Activated naive CD4-positive, alpha-beta T cell treated with anti-CD3 and anti-CD28 coated beads, Interleukin-2, amount 50 U/mL, for 24 hours (primary cell): ENCODE measurements at regions not wholly inside any gene's neighbourhood (a gene's known extent, or its start where the extent isn't known, plus 50 kb on each side); places are given as distances from the start of the nearest gene placed in this dataset.
"Not testable (repeated sequence)": the region's sequence is repeated elsewhere in the genome, so short reads cannot be mapped to it uniquely, and the experiment has no call there.

Experiments
- H3K27ac Mint-ChIP-seq: one replicate; pipeline ENCODE4 v1.8.0; 2021; ENCODE audit warnings: mild to moderate bottlenecking, mixed read lengths
- H3K27me3 Mint-ChIP-seq: one replicate; pipeline ENCODE4 v1.8.0; 2021; ENCODE audit warnings: mixed read lengths
- H3K36me3 Mint-ChIP-seq: one replicate; pipeline ENCODE4 v1.8.0; 2021; ENCODE audit warnings: mixed read lengths
- H3K4me1 Mint-ChIP-seq: one replicate; pipeline ENCODE4 v1.8.0; 2021; ENCODE audit warnings: mixed read lengths
- H3K4me3 Mint-ChIP-seq: one replicate; pipeline ENCODE4 v1.8.0; 2021; ENCODE audit warnings: mild to moderate bottlenecking, mixed read lengths
- H3K9me3 Mint-ChIP-seq: one replicate; pipeline ENCODE4 v1.8.0; 2021; ENCODE audit warnings: mixed read lengths

DNA sequence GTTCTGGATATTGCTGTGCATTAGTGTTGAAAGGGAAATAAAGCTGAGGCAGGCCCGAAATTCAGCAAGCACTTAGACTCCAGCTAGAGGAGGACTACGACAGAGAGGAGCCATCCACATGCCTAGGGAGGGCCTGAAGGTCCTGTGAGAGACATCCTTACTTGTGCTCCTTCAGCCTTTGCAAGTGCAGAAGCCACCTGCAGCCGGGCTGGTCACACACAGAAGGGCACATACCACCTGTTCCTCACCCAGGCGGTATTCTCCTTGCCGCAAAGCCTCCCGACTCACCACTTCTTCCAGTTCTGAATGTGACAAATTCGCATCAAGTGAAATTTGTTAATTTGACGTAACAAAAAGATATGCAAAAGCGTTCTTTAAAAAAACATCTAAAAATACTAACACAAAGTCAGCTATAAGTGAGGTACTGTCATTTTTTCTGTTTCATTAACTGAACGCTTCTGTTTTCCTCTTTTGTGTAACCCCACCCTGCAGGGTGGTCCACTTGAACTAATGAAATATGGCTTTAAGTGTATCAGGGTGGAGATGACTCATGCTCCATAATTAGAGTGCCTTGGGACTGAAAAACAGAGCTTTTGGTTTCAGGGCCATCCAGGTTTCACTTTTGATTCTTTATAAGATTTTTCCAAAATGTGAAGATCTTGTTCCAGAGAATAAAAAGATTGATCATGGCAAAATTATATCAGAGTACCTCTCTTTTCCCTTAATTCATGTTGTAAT lies 467.9 kb upstream of the ATP11B start:
- Mint-ChIP-seq H3K4me3 (no peak overlapping the region), H3K9me3 (peaks cover 1% of the 10 kb centered on the region), H3K4me1 (no peaks in the 10 kb centered on the region), H3K36me3 (no peaks in the 10 kb centered on the region), H3K27me3 (peaks cover 1% of the 10 kb centered on the region), H3K27ac (no peak overlapping the region)

DNA sequence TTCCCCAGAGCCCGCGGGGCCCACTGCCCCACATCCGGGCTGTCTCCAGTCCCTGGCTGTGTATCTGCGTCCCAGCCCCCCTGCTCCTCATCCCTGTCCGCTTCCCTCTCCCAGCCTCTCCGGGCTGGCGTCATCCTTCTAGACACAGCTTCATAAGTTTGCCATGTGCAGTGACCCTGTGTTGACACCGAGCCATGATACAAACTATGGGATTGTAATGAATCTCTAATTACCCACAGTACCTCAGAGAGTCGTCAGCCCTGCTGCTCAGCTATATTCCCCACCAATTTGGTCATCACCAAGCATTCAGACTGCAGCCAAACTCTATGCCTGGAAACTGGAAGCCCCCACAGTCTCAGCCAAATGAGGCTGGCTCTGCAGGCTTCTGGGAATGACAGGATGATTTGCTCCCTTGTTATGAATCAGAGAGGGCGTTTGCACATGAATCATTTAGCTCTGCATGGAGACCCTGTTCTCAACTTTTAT lies 466.1 kb upstream of the ATP11B start:
- Mint-ChIP-seq H3K36me3 (no peaks in the 10 kb centered on the region), H3K9me3 (peaks cover 2% of the 10 kb centered on the region), H3K4me3 (no peak overlapping the region), H3K27me3 (peaks cover 1% of the 10 kb centered on the region), H3K4me1 (no peaks in the 10 kb centered on the region), H3K27ac (no peak overlapping the region)

DNA sequence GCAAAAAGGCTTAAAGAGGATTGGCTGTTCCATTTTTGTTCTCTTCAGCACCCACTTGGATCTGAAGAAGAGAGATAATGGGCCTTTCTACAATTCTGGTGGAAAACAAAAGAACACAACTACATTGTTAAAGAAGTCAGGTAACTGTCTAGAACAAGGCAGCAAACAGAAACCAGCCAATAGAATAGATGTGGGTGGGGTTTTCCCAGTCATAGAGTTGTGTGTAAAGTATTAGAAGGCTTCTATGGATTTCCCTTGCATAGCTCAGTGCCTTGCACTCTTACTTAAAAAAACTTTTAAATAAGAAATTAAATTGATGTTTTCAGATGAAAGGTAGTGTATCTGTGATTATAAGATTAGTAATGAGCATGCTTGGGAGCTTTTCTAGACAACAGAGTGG lies 462.7 kb upstream of the ATP11B start:
- H3K27ac Mint-ChIP-seq = no peak overlapping the region

DNA sequence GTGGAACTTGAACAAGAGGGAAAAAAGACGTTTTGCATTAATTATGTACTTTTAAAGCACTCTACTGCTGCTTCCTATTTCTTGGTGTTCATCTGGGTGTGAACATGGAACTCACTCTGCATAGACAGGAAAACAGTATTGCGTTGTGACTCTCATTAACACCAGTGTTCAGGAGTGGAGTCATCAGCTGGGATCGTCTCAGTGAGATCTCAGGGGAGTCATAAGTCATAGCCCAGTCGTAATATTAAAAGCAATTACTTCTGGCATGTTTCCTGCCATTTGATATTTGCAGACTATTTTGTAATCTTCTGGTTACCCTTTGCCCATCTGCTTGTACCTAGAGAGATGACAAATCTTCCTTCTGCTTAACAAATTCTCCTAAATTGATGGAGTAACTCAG lies 462.0 kb upstream of the ATP11B start:
- Mint-ChIP-seq H3K4me1 (no peaks in the 10 kb centered on the region), H3K27me3 (peaks cover 1% of the 10 kb centered on the region), H3K36me3 (no peaks in the 10 kb centered on the region), H3K27ac (no peak overlapping the region), H3K4me3 (no peak overlapping the region), H3K9me3 (peaks cover 4% of the 10 kb centered on the region)

More for the DNA sequence above, 462.7 kb upstream of the ATP11B start:
- Mint-ChIP-seq H3K27me3 (peaks cover 1% of the 10 kb centered on the region), H3K4me3 (no peak overlapping the region), H3K9me3 (peaks cover 4% of the 10 kb centered on the region), H3K4me1 (no peaks in the 10 kb centered on the region), H3K36me3 (no peaks in the 10 kb centered on the region)

DNA sequence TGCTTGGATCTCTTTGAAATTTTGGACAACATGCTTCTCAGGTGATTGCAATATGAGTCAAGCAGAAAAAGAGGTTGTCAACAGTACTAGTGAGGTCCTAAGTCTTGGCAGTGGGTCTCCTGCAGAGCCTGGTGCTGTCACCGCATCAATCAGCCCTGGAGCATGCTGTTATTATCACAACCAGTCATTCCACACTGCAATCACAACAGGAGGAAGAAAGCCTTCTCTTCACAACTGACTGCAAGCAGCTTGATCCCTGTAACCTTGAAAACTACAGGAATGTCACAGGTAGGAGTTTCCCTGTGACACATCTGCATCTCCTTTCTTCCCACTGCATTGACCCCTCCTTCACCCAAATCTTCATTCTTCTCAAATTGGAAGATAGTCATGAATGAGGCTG lies 451.1 kb upstream of the ATP11B start:
- no peaks in the 10 kb centered on the region for H3K4me1 Mint-ChIP-seq
- H3K9me3 Mint-ChIP-seq = no peaks in the 10 kb centered on the region
- no peak overlapping the region for H3K4me3 Mint-ChIP-seq
- H3K27me3 Mint-ChIP-seq = no peaks in the 10 kb centered on the region
- no peak overlapping the region for H3K27ac Mint-ChIP-seq
- no peaks in the 10 kb centered on the region for H3K36me3 Mint-ChIP-seq

DNA sequence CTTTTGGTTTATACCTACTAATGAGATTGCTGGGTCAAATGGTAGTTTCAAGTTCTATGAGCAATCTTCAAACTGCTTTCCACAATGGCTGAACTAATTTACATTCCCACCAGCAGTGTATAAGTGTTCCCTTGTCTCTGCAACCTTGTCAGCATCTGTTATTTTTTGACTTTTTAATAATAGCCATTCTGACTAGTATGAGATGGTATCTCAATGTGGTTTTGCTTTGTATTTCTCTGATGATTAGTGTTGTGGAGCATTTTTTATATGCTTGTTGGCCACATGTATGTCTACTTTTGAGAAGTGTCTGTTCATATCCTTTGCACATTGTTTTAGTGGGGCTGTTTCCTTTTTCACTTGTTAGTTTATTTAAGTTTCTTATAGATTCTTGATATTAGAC lies 449.3 kb upstream of the ATP11B start:
- not testable (repeated sequence) for H3K9me3 Mint-ChIP-seq, H3K4me1 Mint-ChIP-seq, H3K4me3 Mint-ChIP-seq, H3K36me3 Mint-ChIP-seq, H3K27ac Mint-ChIP-seq, H3K27me3 Mint-ChIP-seq

DNA sequence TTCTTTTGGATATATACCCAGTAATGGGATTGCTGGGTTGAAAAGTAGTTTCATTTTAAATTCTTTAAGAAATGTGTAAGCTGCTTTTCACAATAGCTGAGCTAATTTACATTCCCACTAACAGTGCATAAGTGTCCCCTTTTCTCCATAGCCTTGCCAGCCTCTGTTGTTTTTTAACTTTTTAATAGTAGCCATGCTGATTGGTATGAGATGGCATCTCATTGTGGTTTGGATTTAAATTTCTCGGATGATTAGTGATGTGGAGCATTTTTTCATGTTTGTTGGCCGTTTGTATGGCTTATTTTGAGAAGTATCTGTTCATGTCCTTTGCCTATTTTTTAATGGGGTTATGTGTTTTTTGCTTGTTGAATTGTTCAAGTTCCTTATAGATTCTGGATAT lies 444.3 kb upstream of the ATP11B start:
- Mint-ChIP-seq H3K36me3 (no peaks in the 10 kb centered on the region), H3K9me3 (no peaks in the 10 kb centered on the region), H3K4me1 (no peaks in the 10 kb centered on the region), H3K27me3 (no peaks in the 10 kb centered on the region), H3K27ac (no peak overlapping the region), H3K4me3 (no peak overlapping the region)

DNA sequence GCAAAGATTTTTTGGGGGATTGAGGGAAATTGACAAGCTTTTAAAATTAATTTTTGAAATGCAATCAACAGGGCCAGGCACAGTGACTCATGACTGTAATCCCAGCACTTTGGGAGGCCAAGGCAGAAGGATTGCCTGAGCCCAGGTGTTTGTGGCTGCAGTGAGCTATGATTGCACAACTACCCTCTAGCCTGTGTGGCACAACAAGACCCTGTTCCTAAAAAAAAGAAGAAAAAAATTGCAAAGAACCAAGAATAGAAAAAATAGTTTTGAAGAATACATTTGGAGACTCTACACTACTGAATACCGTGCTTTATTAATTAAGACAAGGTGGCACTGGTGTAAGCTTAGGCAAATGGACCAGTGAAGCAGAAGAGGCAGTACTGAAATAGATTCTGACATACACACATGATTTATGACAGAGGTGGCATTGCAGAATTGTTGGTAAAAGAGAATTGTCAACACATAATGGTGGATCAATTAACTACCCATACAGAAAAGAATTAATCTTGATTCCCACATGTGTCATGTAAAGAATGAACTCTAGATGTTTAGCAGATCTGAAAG lies 443.3 kb upstream of the ATP11B start:
- Mint-ChIP-seq H3K4me3 (no peak overlapping the region), H3K27me3 (no peaks in the 10 kb centered on the region), H3K27ac (no peak overlapping the region), H3K36me3 (no peaks in the 10 kb centered on the region), H3K9me3 (no peaks in the 10 kb centered on the region), H3K4me1 (no peaks in the 10 kb centered on the region)

DNA sequence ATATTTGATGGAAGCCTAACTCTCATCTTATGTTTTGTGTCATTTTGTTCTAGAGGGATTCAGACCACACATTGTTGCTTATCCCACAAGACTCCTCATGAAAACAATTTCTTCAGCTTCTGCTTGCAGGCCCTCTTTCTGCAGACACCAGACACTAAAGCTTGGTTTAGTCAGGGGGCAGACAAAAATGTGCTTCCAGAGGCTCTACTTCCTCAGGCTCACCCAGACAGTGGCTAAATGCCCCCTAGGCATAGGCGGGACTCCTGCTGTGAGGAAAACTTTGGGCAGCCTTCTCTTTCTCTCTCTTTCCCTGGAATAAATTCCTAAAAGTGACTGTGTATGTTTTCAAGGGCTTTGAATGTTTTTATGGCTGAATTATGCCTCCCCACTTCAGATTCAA lies 435.4 kb upstream of the ATP11B start:
- Mint-ChIP-seq H3K4me1 (no peaks in the 10 kb centered on the region), H3K27me3 (no peaks in the 10 kb centered on the region), H3K9me3 (peaks cover 3% of the 10 kb centered on the region)

DNA sequence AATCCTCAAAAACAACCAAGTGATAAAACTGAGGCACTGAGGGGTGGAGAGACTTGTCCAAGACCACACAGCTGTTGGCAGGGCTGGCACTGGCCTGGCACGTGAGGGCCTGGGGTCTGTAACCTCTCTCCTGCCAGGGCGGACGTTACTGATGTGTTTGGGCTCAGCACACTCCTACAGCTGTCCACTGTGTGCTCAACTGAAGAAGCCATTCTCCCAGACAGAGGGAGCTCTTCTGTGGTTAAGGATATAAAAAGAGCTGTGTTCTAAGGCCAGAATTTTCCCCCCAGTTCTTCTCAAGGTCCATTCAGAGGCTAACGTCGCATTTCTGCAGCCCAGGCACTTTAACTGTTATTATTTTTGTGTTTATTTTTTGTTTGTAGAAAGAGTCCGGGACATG lies 429.0 kb upstream of the ATP11B start:
- H3K27me3 Mint-ChIP-seq = no peaks in the 10 kb centered on the region
- no peak overlapping the region for H3K27ac Mint-ChIP-seq
- H3K4me3 Mint-ChIP-seq = no peak overlapping the region
- H3K9me3 Mint-ChIP-seq = peaks cover 10% of the 10 kb centered on the region
- H3K36me3 Mint-ChIP-seq = no peaks in the 10 kb centered on the region
- no peaks in the 10 kb centered on the region for H3K4me1 Mint-ChIP-seq

More for the DNA sequence above, 435.4 kb upstream of the ATP11B start:
- H3K4me3 Mint-ChIP-seq = no peak overlapping the region
- no peak overlapping the region for H3K27ac Mint-ChIP-seq
- H3K36me3 Mint-ChIP-seq = no peaks in the 10 kb centered on the region

DNA sequence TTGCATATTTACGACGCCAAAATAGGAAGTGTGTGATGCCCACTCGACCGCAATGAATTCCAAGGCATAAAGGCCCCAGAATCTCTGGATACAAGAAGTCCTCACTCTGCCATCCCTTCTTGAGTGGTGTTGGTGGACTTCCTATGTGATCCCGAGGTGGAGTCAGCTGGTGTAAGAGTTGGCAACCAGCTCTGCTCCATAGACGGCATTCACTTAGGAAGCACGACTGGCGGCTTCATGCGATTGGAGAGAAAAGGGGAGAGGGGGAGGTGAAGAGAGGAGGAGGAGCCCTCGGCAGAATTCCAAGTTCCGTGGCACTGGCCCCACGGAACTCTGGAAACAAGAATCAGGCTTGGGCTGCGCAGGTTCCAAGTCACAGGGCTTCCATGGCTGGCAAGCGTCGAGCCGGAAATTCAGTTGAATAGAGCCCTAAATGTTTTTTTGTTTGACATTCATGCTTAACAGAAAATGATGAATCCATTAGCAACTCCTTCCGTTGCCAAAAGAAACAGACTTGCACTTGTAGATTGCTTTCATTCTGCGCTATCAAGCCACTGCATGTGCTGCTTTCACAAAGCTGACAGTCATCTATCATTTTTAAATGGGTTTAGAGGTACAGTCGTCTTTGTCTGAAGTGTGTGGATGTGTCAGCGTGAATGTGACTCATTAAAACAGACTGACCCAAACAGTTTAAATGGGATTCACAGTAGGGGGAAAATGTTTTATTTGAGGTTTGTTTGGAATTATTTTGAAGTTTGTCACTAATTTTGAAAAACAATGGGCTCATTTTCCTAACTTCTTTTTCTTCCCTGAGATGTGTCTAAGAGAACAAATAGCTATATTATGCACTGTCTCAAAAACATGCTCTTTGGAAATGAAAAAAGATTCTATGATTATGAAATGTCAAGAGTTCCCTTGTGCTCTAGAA lies 428.3 kb upstream of the ATP11B start:
- Mint-ChIP-seq H3K9me3 (peaks cover 10% of the 10 kb centered on the region), H3K27ac (no peak overlapping the region), H3K4me3 (no peak overlapping the region), H3K27me3 (no peaks in the 10 kb centered on the region), H3K4me1 (no peaks in the 10 kb centered on the region), H3K36me3 (no peaks in the 10 kb centered on the region)

DNA sequence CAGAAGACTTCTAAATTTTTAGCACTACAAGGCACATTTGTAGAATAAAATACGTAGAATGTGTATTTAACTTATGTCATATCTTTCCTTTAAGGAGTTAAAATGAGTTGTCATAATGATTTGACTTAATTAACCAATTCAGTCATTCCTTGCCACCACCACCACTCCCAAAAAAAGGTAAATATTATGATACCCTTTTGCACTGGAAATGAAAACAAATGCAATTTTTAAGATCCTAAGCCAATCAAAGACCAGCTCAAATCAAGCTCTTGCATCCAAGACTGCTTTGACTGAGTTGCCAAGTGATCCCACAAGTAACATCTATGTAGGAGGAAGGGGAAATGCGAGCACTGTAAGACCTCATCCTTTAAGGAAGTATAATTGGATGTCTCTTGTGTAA lies 426.6 kb upstream of the ATP11B start:
- Mint-ChIP-seq H3K9me3 (peaks cover 10% of the 10 kb centered on the region), H3K36me3 (no peaks in the 10 kb centered on the region), H3K4me3 (no peak overlapping the region), H3K4me1 (no peaks in the 10 kb centered on the region), H3K27ac (no peak overlapping the region), H3K27me3 (no peaks in the 10 kb centered on the region)

DNA sequence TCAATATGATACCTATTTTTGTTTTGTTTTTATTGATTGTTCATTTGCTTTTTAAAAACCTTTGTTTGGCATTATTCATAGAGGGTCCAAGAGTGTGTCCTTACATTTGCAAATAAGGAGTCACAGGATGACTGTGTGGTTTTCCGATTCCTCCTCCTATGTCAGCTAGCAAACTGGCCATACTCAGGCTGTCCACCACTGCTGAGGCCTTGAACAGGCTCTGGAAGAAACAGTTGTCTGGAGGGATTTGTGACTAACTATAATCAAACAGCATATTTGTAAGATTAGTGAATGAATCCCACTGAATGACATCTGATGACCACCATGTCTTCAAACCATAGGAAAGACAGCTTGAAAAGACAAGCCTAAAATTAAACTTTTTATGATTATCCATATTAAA lies 423.4 kb upstream of the ATP11B start:
- H3K36me3 Mint-ChIP-seq = no peaks in the 10 kb centered on the region
- peaks cover 5% of the 10 kb centered on the region for H3K9me3 Mint-ChIP-seq
- no peak overlapping the region for H3K27ac Mint-ChIP-seq
- H3K4me1 Mint-ChIP-seq = no peaks in the 10 kb centered on the region
- H3K4me3 Mint-ChIP-seq = no peak overlapping the region
- H3K27me3 Mint-ChIP-seq = no peaks in the 10 kb centered on the region

DNA sequence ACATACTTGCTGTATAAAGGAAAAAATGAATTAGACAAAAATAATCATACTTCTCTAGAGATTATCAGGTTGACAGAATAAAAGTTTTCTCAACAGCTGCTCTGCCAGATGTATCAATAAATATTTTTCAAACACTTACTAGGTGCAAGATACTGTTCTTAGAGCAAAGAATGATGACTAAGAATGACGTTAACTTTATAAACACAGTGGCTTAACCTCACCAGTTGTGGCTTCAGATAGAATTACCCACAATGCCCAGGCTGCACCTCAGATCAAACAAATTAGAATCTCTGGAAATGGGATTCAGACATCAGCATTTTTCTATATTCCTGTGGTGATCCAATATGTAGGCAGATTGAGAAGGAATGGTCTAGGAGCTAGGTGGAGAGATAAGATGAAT lies 422.4 kb upstream of the ATP11B start:
- peaks cover 5% of the 10 kb centered on the region for H3K9me3 Mint-ChIP-seq
- no peaks in the 10 kb centered on the region for H3K4me1 Mint-ChIP-seq
- H3K4me3 Mint-ChIP-seq = no peak overlapping the region
- H3K36me3 Mint-ChIP-seq = no peaks in the 10 kb centered on the region
- H3K27me3 Mint-ChIP-seq = no peaks in the 10 kb centered on the region
- no peak overlapping the region for H3K27ac Mint-ChIP-seq

DNA sequence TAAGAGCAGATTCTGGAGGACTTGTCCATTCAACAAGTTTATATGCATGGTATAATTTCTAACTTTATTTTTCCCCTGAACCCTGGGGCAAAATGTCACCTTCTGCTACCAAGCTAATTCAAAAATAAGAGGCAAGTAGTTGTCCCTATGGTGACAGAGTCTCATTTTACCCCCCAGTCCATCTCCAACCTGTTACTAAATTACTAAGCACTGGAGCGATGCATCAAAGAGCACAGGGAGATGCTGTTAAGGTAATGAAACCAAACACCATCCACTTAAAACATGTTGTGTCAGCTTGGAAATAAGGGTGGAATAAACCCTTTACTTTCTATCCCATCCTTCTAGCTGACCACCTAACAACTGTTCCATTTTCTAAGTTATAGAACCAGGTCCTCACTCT lies 417.4 kb upstream of the ATP11B start:
- Mint-ChIP-seq H3K36me3 (no peaks in the 10 kb centered on the region), H3K27me3 (no peaks in the 10 kb centered on the region), H3K4me1 (no peaks in the 10 kb centered on the region), H3K9me3 (no peaks in the 10 kb centered on the region), H3K27ac (no peak overlapping the region), H3K4me3 (no peak overlapping the region)
